DMS53 (cell line): ENCODE measurements at regions not wholly inside any gene's neighbourhood (a gene's known extent, or its start where the extent isn't known, plus 50 kb on each side); places are given as distances from the start of the nearest gene placed in this dataset.
"Not testable (repeated sequence)": the region's sequence is repeated elsewhere in the genome, so short reads cannot be mapped to it uniquely, and the experiment has no call there.

Experiments used
- DNase-seq: peaks from one replicate; lab custom pipeline; 2025; lab: John Stamatoyannopoulos, UW

DNA sequence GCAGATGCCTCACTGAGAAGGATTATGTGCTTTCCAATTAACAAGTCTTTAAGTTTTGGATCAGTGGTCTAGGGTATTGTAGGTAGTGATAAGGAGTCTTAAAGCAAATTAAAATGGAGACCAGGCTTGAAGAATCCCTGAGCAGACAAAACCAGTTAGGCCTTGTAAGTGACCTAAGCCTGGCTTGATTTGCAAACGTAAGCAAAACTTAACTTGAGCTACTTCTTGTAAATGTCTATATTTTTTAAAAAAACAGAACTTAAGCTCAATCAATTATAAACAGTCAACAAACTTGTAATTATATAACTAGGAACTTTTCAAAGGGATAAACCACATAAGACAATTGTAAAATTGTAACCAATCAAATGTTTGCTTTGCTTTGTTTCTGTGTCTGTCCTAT lies 72.7 kb upstream of the NALF2 start:
- no peak for DNase-seq

DNA sequence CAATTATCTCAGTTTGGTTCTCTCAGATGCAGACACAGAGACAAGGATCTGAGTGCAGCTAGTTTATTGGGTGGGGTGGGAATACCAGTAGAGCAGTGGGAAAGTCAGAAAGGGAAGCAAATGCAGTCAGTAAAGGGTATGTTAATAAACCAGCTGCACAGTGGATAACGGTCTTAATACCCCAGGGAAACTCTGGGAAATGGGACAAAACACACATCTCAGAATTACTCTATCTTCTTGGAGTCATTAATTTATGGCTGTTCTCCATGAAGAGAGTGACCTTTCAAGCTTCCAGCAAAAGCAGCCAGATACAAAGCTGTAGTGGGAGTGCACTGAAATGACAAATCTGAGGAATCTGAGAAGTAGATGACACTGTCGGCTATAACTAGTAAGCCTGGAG lies 73.3 kb upstream of the NALF2 start:
- DNase-seq, result no peak

DNA sequence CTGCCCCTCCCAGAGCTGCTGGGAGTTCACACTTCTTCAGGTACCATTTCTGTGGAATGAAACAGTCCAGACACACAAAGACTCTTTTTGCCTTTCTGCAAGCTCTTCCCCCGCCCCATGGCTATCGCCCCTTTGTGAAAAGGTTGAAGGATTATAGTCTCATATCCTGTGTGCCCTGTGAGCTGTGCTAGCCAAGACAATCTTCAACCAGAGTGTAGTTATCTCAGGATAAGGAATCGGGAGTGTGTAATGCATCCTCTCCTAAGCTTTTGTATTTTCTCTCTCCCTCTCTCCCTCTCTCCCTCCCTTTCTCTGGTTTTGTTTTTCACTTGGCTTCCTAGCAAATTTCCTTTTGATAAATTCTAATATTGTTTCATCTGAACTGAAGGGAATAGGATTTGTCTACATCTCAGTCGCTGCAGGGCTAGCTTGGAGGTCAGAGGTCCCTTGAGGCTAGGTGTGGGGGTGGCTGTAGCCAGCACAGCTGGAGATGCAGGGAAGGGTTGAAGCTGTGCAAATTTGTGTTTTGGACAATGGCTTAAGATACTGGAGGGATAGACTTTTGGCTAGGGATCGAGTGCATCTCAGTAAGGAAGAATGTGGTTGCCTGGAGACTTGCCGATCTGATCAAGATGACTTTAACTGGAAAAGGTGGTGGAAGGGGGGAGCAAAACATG lies 74.6 kb upstream of the NALF2 start:
- DNase-seq, result no peak

DNA sequence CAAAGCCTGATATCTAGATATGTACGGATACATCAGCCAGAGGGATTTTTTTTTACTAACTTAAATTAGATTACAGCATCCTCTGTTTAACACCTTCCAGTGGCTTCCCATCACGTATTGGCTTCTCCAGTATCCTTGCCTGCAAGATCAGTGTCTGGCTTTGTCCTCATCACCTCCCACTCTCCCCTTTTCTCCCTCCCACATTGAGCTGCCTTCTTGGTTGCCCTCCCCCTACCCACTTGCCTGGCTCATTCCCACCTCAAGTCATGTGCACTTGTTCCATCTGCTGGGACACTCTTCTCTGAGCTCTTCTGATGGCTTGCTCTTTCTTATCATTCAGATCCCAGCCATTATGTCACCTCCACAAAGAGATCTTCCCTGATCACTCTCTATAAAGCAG lies 75.9 kb upstream of the NALF2 start:
- no peak for DNase-seq

DNA sequence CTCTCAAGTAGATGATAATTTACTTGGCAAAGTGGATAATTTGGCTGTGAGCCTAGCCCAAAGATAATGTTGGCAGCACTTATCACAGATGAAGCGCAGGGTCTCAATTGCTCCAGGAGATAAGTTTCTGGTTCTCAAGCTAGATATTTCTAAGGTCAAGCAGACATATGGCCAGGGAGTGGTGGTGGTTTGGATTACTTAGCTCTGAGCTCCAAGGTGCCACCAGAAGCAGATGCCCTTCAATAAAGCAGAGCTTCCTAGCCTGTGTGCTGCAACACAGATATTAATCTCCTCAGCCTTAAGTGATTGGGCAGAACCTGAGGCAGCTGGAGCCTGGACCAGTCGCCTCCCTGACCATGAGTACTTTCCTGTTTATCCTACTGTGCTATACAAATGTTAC lies 79.2 kb upstream of the NALF2 start:
- no peak for DNase-seq

DNA sequence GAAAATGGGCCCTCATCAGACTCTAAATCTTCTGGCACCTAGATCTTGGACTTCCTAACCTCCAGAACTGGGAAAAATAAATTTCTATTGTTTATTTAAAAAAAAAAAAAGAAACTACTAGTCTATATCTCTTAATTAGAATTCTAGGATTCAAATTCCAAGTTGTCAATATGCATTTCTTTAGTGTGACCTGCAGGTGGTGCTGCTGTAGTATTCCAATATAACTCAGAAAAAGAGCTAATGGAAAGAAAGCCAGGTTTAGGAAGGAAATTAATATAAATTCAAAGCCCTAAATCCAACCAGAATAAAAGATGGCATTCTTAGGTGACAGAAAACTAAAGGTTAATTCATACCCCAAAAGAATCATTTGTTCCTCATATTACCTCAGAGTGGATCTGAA lies 80.0 kb upstream of the NALF2 start:
- peak; percentile 52 for DNase-seq

DNA sequence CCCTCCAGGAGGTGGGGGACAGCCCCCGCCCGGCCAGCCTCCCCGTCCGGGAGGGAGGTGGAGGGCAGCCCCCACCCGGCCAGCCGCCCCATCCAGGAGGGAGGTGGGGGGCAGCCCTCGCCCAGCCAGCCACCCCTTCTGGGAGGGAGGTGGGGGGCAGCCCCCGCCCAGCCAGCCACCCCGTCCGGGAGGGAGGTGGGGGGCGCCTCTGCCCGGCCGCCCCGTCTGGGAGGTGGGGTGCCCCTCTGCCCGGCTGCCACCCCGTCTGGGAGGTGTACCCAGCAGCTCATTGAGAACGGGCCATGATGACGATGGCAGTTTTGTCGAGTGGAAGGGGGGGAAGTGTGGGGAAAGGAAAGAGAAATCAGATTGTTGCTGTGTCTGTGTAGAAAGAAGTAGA lies 81.9 kb upstream of the NALF2 start:
- DNase-seq, result not testable (repeated sequence)

DNA sequence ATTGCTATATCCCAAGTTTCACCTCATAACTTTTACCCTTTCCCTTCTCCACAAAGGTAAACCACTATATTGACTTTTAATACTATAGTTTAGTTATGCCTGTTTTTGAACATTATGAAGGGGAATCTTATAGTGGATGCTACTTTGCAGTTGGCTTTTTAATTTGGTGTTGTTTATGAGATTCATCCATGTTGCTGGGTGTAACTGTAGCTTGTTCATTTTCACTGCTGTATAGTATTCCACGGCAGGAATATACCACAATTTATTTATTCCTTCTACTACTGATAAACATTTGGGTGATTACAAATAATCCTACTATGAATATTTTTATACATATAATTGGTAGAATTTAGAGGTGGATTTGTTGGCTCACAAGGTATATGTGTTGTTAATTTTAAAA lies 88.4 kb upstream of the NALF2 start:
- DNase-seq, result no peak

DNA sequence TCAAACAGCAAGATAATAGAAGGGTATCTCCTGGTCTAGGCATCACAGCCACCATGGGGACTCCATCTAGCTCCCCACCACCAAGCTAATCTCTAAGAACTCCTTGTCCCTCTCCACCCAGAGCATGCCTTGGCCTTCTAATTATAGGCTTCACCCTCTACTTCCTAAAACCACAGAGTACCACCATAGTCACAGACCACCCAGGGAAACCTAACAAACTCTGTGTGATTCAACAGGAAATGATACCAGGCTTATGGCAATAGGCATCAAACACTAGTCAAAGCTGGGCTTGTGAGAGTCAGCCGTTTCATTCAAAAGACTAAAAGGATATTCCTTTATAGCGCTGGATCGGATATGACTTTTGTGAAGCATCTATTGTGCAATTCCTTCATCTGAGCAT lies 91.5 kb upstream of the NALF2 start:
- DNase-seq, result no peak

DNA sequence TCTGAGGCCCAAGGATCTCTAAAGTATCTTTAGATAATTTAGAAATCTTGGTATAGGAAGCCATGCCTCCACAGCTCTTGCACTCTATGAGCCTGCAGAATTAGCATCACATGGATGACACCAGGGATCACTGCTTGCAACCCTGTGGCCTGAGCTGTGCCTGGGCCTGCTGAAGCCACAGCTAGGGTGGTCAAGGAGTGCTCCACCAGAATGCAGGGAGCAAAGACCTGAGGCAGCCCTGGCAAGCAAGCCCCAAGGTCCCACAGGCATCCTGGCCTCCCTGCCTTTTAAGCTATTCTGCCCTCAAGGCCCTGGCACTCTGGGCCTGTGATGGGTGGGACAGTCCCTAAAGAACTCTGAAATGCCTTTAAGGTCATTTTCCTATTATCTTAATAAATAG lies 105.2 kb upstream of the NALF2 start:
- DNase-seq, result no peak

DNA sequence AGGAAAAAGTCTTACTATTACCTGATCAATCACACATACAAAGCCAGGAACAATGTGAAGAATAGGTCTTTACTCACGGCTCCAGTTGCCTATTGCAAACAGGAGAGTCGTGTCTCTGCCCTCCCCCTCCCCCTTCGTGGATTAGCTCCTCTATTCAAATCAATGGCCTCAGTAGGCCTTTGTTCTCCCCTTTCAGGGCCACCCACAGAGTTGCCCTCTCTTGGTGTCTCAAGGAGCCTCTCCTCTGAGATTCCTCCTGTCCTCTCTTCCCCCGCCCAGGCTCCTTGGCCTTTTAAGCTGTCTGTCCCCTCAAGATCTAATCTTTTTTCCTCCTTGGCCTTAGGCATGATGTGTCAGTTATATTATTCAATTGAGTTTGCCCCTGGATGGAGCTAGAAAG lies 107.2 kb upstream of the NALF2 start:
- DNase-seq, result no peak

DNA sequence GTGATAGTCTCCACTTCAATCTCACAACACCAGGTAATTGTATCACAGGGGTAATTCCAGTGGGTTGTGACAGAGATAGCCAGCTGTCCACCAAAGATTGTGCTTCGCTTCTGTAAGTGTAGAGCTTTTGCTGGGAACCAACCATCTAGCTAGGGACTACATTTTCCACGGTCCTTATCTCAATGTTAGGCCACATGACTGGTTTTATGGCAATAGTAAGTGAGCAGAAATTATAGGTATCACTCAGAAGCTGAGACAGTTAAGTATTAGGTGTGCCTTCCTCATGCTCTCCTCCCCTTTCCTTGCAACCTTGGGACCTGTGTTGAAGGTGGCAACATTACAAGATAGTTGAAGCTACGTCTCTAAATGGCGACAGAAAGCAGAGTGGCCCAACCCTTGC lies 108.8 kb upstream of the NALF2 start:
- no peak for DNase-seq

DNA sequence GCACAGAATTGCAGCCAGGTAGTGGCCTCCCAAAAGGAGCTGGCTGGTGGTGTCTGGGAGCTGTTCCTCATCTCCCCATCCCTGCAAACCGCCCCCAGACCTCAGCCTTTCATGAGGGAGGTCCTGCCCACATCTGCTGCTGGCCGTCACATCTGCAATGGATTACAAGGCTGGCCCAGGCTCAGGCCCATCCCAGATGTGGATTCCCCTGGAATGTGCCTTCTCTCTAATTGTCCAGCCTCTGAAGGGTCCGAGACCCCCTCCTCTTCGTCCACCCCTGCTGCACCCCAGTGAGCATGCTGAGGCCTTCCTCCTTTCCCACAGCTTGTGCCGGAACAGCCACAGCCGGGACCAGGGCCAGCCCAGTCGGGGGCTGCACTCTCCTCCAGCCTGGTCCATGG lies 115.0 kb upstream of the NALF2 start:
- no peak for DNase-seq

DNA sequence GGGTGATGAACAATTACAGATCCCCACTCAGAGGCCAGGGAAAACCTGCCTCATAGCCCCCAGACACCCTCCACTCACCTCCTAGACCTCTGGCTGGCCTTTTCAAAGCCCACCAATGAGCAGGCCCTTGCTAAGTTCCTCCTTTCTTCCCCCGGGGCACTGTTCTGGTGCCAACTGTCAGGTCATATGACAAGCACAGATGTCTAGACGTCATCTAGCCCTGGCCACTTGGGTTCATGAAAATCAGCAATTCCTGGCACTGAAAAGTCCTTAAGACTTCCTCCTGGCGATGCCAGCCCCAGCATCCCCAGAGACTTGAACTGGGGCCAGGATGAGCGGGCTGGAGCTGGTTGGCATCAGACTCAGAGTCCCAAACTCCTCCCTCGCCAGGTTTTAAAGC lies 115.6 kb upstream of the NALF2 start:
- no peak for DNase-seq

DNA sequence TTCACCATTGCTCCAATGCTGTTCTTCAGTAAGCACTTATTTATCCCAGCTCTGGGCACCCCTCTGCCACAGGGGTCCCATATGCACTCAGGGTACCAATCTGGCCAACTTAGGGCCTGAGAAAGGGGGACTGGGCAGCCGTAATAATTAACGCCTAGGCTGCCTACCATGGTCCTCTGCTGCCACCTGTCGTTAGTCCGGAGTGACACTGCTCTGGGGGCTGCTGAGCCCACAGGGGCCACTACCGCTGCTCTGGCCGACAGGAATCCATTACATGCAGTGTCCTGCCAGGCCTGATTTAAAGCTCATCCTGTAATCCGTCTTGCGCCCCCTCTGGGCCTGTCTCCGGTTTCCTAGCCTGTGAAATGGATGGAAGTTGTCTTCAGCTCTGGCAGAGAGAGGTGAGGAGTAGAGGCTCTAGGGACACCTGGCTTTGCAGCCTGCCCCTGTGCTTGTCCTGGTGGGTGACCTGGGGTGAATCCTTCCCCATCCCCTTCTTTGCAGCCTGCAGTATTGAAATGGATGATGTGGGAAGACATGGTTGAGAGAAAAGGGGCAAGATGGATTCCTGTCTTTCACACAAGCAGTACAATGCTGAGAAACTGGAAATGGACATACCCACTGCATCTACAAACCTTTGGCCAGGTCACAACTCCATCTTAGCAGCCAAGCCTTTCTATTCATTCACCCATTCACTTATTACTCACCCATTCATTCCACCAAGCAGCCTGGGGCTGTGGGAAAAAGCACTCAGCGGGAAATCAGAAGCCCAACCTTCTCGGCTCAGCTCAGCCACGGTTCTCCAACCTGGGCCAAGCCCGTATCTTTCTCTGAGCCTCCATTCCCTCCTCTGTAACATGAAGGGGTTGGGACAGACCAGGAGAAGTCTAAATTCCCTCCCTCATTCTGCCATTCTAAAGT lies 116.3 kb upstream of the NALF2 start:
- DNase-seq, result peak; percentile 69

DNA sequence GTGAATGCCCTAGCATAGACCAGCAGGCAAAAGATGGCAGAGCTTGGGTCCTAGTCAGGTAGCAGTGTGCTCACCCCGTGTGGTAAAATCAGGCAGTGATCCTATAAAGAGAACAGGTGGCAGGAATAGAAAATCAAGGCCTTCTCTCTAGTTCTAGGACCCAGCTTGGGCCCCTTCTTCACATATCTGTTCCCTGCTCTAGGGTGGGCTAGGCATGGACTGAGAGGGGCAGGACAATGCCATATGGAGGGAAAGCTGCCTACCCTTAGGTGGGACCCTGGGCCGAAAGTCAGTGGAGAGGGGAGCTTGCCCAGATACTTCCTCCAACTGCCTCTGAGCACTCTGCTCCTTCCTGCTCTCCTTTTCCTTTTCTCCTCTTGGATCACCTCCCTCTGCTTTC lies 117.4 kb upstream of the NALF2 start:
- DNase-seq, result no peak

DNA sequence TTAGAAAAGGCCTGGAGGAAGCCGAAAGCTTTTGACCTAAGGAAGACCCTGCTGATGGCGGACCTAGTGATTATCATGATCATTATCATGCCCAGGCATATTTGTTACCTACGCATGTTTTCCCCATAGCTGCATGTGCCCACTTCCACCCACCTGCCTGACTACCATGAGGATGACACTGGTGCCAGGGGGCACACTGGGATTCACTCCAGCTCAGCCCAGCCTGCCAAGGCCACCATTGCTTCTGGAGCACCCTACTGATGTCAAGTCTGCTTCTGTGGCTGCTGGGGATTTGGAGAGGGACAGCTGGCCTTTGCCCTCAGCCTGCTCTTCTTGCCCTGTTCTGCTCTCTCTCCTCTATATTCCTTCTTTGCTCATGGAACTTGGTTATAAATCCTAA lies 124.7 kb upstream of the NALF2 start:
- DNase-seq, result no peak

DNA sequence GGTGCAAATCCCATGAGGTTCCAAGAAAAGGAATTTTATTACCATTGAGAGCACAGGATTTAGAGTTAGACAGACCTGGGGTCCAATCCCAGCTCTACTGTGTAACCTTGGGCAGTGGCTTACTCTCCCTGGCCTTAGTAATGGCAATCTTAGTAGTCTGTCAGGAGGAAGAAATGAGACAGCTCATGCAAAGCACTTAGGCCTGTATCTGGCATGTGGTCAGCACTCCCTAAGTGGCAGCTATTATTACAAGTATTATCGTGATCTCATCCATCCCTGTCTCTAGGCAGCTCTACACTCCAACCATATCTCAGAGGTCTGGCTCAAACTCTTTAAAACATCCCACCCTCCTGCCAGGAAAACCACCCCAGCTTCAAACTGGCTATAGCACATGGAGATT lies 129.6 kb upstream of the NALF2 start:
- no peak for DNase-seq

DNA sequence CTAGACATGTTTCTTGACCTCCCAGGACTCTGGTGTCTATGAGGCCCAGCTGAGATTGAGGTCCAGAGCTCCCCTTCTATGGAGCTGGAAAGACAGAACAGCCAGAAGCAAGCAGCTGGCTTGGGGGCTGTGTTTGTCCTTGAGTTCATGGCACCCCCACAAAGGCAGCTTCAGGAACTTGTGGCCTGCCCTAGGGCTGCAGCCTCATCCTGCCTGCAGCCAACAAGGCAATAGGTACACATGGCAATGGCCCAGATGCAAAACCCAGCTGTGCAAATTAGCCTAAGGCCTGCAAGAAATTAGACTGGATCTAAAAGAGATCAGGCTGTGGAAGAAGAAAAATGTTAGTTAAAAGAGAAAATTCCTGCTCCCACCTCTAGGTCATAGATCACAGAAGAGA lies 131.7 kb upstream of the NALF2 start:
- no peak for DNase-seq

DNA sequence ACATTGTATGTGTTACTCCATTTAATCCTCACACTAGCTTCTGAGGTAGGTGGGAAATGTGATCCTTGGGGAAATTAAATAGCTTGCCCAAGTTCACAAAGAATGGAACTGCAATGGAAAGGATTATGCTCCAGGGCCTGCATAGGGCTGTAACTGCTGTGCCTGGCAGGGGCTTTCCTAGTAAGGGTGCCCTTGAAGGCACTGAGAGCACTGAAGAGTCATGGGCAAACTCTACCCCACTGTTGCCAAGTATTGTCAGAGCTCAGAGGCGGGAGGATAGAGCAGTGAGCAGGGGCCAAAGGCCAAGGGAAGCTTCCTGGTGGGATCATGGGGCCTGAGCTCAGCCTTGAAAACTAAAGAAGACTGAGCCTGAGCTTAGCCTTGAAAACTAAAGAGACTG lies 133.0 kb upstream of the NALF2 start:
- DNase-seq, result no peak

DNA sequence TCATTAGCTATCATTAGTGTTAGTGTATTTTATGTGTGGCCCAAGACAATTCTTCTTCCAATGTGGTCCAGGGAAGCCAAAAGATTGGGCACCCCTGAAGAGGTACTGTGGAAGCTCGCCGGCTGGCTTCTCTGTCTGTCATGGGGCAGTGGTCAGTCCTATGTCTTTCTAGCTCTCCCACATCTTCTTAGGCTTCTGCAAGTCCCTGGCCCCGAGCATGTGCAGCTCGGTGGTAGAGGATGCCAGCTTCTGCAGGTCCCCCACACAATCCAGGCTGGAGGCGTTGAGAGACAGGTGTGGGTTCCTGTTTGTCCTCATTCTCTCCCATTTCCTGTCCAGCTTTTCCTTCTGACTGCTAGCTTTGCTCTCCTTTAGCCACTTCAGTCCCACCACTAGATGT lies 134.1 kb upstream of the NALF2 start:
- DNase-seq, result no peak

DNA sequence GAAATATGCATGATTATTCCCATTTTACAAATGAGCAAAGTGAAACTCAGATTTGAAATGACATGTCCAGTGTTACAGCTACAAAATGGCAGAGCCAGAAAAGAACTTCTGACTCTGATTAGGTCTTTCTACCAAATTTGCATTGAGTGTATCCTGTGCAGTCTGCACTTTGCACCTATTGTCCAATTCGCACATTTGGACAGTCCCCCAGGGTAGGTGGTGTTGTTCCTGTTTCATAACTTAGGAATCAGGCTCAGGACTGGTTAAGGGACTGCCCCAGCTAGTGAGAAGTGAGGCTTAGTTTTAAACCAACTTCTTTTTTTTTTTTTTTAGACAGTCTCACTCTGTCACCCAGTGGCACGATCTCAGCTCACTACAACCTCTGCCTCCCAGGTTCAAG lies 137.9 kb upstream of the NALF2 start:
- DNase-seq, result no peak

DNA sequence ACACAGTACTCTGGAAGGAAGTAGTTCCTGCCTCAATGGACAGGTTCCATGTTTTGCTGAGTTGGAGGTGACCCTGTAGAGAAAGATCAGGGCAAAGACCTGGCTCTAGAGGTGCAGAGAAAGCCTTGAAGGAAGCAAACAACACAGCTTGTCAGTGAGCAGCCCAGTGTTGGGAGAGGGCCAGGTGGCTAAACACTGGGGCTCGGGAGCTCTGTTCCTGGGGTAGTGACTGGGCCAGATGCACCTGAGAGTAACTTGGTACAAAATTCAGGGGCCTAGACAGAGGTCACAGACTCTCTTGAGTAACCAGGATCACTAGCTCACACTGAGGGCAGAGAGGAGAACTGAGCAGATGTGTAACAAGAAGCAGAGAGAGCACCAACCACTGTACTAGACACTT lies 138.4 kb upstream of the NALF2 start:
- DNase-seq, result no peak

DNA sequence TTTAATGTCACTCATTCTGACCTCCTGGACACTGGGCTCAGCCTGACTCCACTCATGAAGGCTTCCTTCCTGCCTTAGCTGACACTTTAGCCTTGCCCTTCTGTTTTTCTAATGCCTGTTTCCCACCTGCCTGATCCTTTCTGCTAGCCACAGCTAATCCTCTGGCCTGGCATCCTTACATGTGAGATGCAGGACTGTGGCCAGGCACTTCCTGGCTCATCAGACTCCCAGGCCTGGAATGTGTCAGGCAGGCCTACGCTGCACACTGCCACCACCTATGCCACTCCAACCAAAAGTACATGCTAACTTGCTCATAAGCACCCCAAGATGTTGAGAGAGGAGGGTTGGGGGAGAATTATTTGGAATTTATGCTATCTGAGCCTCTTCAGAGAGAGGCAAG lies 138.8 kb upstream of the NALF2 start:
- no peak for DNase-seq
